PC-3 (cell line): ENCODE measurements at regions not wholly inside any gene's neighbourhood (a gene's known extent, or its start where the extent isn't known, plus 50 kb on each side); places are given as distances from the start of the nearest gene placed in this dataset.

ENCODE experiments used
- EZH2 ChIP-seq: fragments of 300-600 bp; sonication (generic); IDR thresholded peaks from one replicate; pipeline ENCODE4 v1.6.1; 2017; ENCODE audit warnings: antibody characterized with exemption, mild to moderate bottlenecking, low read length; ENCODE audit not compliant: unreplicated experiment
- EZH2phosphoT487 ChIP-seq: fragments of 300-600 bp; sonication (generic); IDR thresholded peaks from 2 replicates; pipeline ENCODE4 v1.6.1; 2018; ENCODE audit warnings: mild to moderate bottlenecking, antibody characterized with exemption, low read length, borderline replicate concordance
- TF ChIP-seq, protein P1 (sequence below): fragments of 300-600 bp; sonication (generic); conservative IDR thresholded peaks from 2 replicates; pipeline ENCODE4 v1.5.1; 2017; ENCODE audit warnings: antibody characterized with exemption, low read depth, mild to moderate bottlenecking, low read length

DNA sequence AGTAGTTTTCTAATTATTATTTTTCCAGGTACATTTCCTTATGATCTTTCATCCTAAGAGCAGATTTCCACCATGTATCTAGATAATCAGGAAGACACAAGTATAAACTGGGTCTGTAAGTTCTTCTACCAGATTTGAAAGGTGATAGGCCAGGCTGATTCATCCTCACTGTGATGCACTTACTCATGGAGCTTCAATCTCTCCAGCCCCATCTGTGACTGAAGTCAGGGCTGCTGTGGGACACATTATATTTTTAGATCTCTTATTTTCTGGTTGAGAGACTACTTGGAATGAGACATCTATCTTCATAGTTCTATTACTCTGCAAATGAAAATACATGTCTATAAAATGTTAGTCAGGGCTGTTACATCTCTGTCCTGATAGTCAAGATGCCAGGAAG, 85.5 kb upstream of the SLC25A13 start:
- TF ChIP-seq EZH2 (no peak), EZH2phosphoT487 (no peak)
- TF ChIP-seq, protein P1, sequence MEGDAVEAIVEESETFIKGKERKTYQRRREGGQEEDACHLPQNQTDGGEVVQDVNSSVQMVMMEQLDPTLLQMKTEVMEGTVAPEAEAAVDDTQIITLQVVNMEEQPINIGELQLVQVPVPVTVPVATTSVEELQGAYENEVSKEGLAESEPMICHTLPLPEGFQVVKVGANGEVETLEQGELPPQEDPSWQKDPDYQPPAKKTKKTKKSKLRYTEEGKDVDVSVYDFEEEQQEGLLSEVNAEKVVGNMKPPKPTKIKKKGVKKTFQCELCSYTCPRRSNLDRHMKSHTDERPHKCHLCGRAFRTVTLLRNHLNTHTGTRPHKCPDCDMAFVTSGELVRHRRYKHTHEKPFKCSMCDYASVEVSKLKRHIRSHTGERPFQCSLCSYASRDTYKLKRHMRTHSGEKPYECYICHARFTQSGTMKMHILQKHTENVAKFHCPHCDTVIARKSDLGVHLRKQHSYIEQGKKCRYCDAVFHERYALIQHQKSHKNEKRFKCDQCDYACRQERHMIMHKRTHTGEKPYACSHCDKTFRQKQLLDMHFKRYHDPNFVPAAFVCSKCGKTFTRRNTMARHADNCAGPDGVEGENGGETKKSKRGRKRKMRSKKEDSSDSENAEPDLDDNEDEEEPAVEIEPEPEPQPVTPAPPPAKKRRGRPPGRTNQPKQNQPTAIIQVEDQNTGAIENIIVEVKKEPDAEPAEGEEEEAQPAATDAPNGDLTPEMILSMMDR: no peak
